ENCODE measurements at regions not wholly inside any gene's neighbourhood (a gene's known extent, or its start where the extent isn't known, plus 50 kb on each side); places are given as distances from the start of the nearest gene placed in this dataset.

DNA sequence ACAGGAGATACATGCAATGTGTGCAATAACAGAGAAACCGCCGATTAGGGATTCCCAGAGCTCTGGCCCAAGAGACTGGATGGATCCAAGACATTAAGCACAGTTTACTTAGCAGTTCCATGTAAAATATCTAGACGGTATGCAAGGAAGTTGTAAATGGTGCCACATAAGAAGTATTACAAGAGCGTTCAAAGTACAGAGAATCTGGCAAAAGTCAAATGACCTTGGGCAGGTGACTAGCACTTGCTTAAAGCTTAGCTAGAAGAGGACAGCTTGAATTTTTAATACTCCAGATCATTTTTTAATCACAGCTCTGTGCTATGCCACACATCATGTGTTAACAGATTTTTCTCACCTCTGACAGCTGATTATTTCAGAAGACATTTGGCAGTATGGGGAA, 72.3 kb upstream of the TNPO1 start (continued):
- TF ChIP-seq, protein P1, sequence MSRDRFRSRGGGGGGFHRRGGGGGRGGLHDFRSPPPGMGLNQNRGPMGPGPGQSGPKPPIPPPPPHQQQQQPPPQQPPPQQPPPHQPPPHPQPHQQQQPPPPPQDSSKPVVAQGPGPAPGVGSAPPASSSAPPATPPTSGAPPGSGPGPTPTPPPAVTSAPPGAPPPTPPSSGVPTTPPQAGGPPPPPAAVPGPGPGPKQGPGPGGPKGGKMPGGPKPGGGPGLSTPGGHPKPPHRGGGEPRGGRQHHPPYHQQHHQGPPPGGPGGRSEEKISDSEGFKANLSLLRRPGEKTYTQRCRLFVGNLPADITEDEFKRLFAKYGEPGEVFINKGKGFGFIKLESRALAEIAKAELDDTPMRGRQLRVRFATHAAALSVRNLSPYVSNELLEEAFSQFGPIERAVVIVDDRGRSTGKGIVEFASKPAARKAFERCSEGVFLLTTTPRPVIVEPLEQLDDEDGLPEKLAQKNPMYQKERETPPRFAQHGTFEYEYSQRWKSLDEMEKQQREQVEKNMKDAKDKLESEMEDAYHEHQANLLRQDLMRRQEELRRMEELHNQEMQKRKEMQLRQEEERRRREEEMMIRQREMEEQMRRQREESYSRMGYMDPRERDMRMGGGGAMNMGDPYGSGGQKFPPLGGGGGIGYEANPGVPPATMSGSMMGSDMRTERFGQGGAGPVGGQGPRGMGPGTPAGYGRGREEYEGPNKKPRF (IDR thresholded peaks at IDR 0.05; ENCODE audit: low read depth, low read length), result no peak
- TF ChIP-seq, protein P2, sequence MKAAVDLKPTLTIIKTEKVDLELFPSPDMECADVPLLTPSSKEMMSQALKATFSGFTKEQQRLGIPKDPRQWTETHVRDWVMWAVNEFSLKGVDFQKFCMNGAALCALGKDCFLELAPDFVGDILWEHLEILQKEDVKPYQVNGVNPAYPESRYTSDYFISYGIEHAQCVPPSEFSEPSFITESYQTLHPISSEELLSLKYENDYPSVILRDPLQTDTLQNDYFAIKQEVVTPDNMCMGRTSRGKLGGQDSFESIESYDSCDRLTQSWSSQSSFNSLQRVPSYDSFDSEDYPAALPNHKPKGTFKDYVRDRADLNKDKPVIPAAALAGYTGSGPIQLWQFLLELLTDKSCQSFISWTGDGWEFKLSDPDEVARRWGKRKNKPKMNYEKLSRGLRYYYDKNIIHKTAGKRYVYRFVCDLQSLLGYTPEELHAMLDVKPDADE (conservative IDR thresholded peaks at IDR 0.05; ENCODE audit: control insufficient read depth, low read depth, low read length), result no peak
- TF ChIP-seq STAG1 (CRISPR knock-in tag; IDR thresholded peaks at IDR 0.05; ENCODE audit: borderline replicate concordance) (no peak), TAF1 (IDR thresholded peaks at IDR 0.05; ENCODE audit: control insufficient read depth, extremely low read depth, insufficient read depth, low read length, severe bottlenecking) (no peak)

DNA sequence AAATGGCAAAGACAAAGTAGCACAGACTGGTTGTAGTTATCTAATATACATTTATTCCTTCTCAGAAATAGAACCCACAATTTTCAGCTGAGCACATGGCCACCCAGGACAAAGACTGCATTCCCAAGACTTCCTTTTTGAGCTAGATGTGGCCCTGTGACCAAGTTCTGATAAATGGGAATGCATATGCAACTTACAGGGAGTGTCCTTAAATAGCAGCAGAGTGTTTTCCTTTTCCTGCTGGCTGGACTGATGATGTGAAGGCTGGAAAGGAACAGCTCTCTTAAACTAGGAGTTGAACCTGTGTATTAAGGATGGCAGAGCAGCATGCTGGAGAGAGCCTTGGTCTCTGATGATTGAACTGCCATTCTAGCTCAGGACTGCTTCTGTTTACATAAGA, 74.7 kb upstream of the TNPO1 start:
- CTCF ChIA-PET (ENCODE audit: low intra/inter-chr PET ratio), result interaction anchor here (0.6 kb wide), 1 partner anchor 27 kb away, joined by 4 read pairs; no protein-coding TSS in a partner anchor
- no peak overlapping the region for H3K27ac ChIP-seq (ENCODE audit: extremely low read depth, low read depth, low read length)
- H4K20me1 ChIP-seq (replicated peaks; ENCODE audit: control insufficient read depth, insufficient read depth, low read length), result no peaks in the 10 kb centered on the region
- no peaks in the 10 kb centered on the region for H3K4me1 ChIP-seq (replicated peaks in 1 of 2; ENCODE audit: control insufficient read depth in 2 of 2, insufficient read depth in 2 of 2, low read length in 2 of 2)
- no peaks in the 10 kb centered on the region for H3K9me1 ChIP-seq (ENCODE audit: control insufficient read depth, insufficient read depth, low read length)
- no peak overlapping the region for H3K4me2 ChIP-seq (ENCODE audit: insufficient read depth, low read length)
- no peak for FAIRE-seq
- ATAC-seq, result no peak
- in situ Hi-C loops (cut with MboI), result no loop called here
- BruUV-seq (replicated peaks), result no TSS peak
- intact Hi-C loops (cut with micrococcal nuclease), result no loop called here
- H3K9me3 ChIP-seq (replicated peaks; ENCODE audit: control insufficient read depth, insufficient read depth, low read depth, low read length), result no peaks in the 10 kb centered on the region
- no peaks in the 10 kb centered on the region for H3K79me2 ChIP-seq (ENCODE audit: control insufficient read depth, insufficient read depth, low read length)
- TF ChIP-seq, protein P3, sequence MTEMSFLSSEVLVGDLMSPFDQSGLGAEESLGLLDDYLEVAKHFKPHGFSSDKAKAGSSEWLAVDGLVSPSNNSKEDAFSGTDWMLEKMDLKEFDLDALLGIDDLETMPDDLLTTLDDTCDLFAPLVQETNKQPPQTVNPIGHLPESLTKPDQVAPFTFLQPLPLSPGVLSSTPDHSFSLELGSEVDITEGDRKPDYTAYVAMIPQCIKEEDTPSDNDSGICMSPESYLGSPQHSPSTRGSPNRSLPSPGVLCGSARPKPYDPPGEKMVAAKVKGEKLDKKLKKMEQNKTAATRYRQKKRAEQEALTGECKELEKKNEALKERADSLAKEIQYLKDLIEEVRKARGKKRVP (CRISPR knock-in tag; IDR thresholded peaks at IDR 0.05), result no peak
- TF ChIP-seq NFE2 (IDR thresholded peaks at IDR 0.05; ENCODE audit: low read depth), result no peak
- H3K4me3 ChIP-seq, result no peak overlapping the region
- H3K36me3 ChIP-seq (ENCODE audit: control insufficient read depth, insufficient read depth, low read length), result no peaks in the 10 kb centered on the region
- POLR2A ChIA-PET, result no interaction called here
- H3K9ac ChIP-seq (ENCODE audit: insufficient read depth in 1 of 2, low read depth in 2 of 2, low read length in 2 of 2), result no peak overlapping the region
- H2AFZ ChIP-seq (ENCODE audit: low read depth, low read length), result no peak overlapping the region
- no peak for DNase-seq (ENCODE audit: extremely low read depth in 1 of 4, low spot score in 3 of 4)
- H3K27me3 ChIP-seq (ENCODE audit: control insufficient read depth in 2 of 2, insufficient read depth in 2 of 2, low read length in 2 of 2), result peaks cover 2 to 5% of the 10 kb centered on the region in 2 experiments; a peak in 3 of 5 replicates
